CD4-positive, alpha-beta T cell treated with Interferon alpha-2 for 1 hour (primary cell): ENCODE measurements at regions not wholly inside any gene's neighbourhood (a gene's known extent, or its start where the extent isn't known, plus 50 kb on each side); places are given as distances from the start of the nearest gene placed in this dataset.

Experiments used
- DNase-seq, 2 donors: peaks; one replicate each; pipeline ENCODE4 v3.0.0-alpha.2; 2020 to 2022

GRCh38 chr2:129239141-129239540, 740.3 kb upstream of the RAB6C start:
- DNase-seq, result no peak

GRCh38 chr2:129240061-129240460, 739.4 kb upstream of the RAB6C start:
- no peak for DNase-seq

GRCh38 chr2:129242269-129242668, 737.2 kb upstream of the RAB6C start:
- DNase-seq, result no peak

GRCh38 chr2:129247751-129248150, 731.7 kb upstream of the RAB6C start:
- DNase-seq, result no peak

- DNase-seq, result no peak
Observed at GRCh38 chr2:129248198-129248597, 731.3 kb upstream of the RAB6C start.

- DNase-seq, result no peak
Observed at GRCh38 chr2:129252781-129253460, 726.5 kb upstream of the RAB6C start.

- no peak for DNase-seq
Observed at GRCh38 chr2:129253461-129253812, 726.0 kb upstream of the RAB6C start.

- no peak for DNase-seq
Observed at GRCh38 chr2:129254718-129255117, 724.7 kb upstream of the RAB6C start.

GRCh38 chr2:129255610-129256313, 723.7 kb upstream of the RAB6C start:
- DNase-seq, result no peak

GRCh38 chr2:129256642-129257041, 722.8 kb upstream of the RAB6C start:
- no peak for DNase-seq

GRCh38 chr2:129262934-129263333, 716.5 kb upstream of the RAB6C start:
- DNase-seq, result no peak

- no peak for DNase-seq
Observed at GRCh38 chr2:129263939-129264338, 715.5 kb upstream of the RAB6C start.

- no peak for DNase-seq
Observed at GRCh38 chr2:129267559-129267958, 711.9 kb upstream of the RAB6C start.

- DNase-seq, result no peak
Observed at GRCh38 chr2:129273266-129274037, 706.0 kb upstream of the RAB6C start.

- DNase-seq, result no peak
Observed at GRCh38 chr2:129274038-129274415, 705.4 kb upstream of the RAB6C start.

- DNase-seq, result no peak
Observed at GRCh38 chr2:129274918-129275317, 704.5 kb upstream of the RAB6C start.

GRCh38 chr2:129275706-129276105, 703.8 kb upstream of the RAB6C start:
- DNase-seq, result no peak

- DNase-seq, result no peak
Observed at GRCh38 chr2:129276978-129277584, 702.4 kb upstream of the RAB6C start.

GRCh38 chr2:129277585-129277981, 701.9 kb upstream of the RAB6C start:
- DNase-seq, result no peak

GRCh38 chr2:129281791-129282530, 697.5 kb upstream of the RAB6C start:
- DNase-seq, result no peak

- no peak for DNase-seq
Observed at GRCh38 chr2:129285012-129285411, 694.5 kb upstream of the RAB6C start.

GRCh38 chr2:129293326-129293725, 686.1 kb upstream of the RAB6C start:
- DNase-seq, result no peak

- DNase-seq, result no peak
Observed at GRCh38 chr2:129296396-129296795, 683.1 kb upstream of the RAB6C start.
